Common myeloid progenitor, CD34-positive (primary cell): ENCODE measurements at regions not wholly inside any gene's neighbourhood (a gene's known extent, or its start where the extent isn't known, plus 50 kb on each side); places are given as distances from the start of the nearest gene placed in this dataset.

Source experiments
- CTCF ChIA-PET: fragments of 350-600 bp; sonication (Branson Sonifier 250); formaldehyde crosslinking; loops from one replicate; lab custom pipeline; 2021; ENCODE audit warnings: antibody characterized with exemption; lab: Charles Lee
- POLR2A ChIA-PET: fragments of 350-600 bp; sonication (Branson Sonifier 250); formaldehyde crosslinking; loops from one replicate; lab custom pipeline; 2021; ENCODE audit warnings: antibody characterized with exemption; lab: Charles Lee
- DNase-seq, 3 donors: peaks; one replicate each; pipeline versions ENCODE4 v3.0.0 to v3.0.0-alpha.2; 2013
- H3K27ac ChIP-seq, 2 experiments: 1 replicate in 1 of 2; 2 replicates in 1 of 2; pipeline ENCODE4 v1.7.0; 2013; ENCODE audit warnings: inconsistent platforms in 2 of 2, low read length in 2 of 2, mild to moderate bottlenecking in 2 of 2, low read depth in 1 of 2, moderate library complexity in 1 of 2; ENCODE audit not compliant: severe bottlenecking in 2 of 2, insufficient read depth in 1 of 2, poor library complexity in 1 of 2
- H3K27me3 ChIP-seq, 5 experiments: replicated peaks in 2 of 5; 1 replicate in 3 of 5; 2 replicates in 2 of 5; pipeline versions ENCODE4 v1.6.1 to v1.7.0; 2013; ENCODE audit warnings: low read length in 4 of 5, mild to moderate bottlenecking in 2 of 5, moderate library complexity in 2 of 5, inconsistent platforms in 1 of 5; ENCODE audit not compliant: insufficient read depth in 5 of 5, control insufficient read depth in 4 of 5
- H3K36me3 ChIP-seq, 4 experiments: 1 replicate in 2 of 4; 2 replicates in 2 of 4; pipeline versions ENCODE4 v1.6.1 to v1.7.0; 2013; ENCODE audit warnings: low read length in 3 of 4, control low read depth in 1 of 4, mild to moderate bottlenecking in 1 of 4; ENCODE audit not compliant: control insufficient read depth in 4 of 4, insufficient read depth in 4 of 4
- H3K4me1 ChIP-seq, 4 experiments: 1 replicate in 3 of 4; 2 replicates in 1 of 4; pipeline versions ENCODE4 v1.6.1 to v1.7.1; 2013; ENCODE audit warnings: low read length in 3 of 4, mild to moderate bottlenecking in 3 of 4, control low read depth in 1 of 4, inconsistent platforms in 1 of 4, moderate library complexity in 1 of 4; ENCODE audit not compliant: control insufficient read depth in 4 of 4, insufficient read depth in 4 of 4; ENCODE audit errors: control extremely low read depth in 1 of 4
- H3K4me3 ChIP-seq, 7 experiments: 1 replicate in 4 of 7; 2 replicates in 3 of 7; pipeline versions ENCODE4 v1.5.1 to v1.7.0; 2013; ENCODE audit warnings: mild to moderate bottlenecking in 7 of 7, low read length in 6 of 7, moderate library complexity in 6 of 7, inconsistent platforms in 2 of 7, low read depth in 2 of 7, control low read depth in 1 of 7; ENCODE audit not compliant: insufficient read depth in 4 of 7, control insufficient read depth in 1 of 7; ENCODE audit errors: extremely low read depth in 1 of 7
- H3K9me3 ChIP-seq, 5 experiments: 1 replicate in 4 of 5; 2 replicates in 1 of 5; pipeline versions ENCODE4 v1.6.1 to v1.7.1; 2013; ENCODE audit warnings: low read length in 4 of 5, mild to moderate bottlenecking in 2 of 5, inconsistent platforms in 1 of 5, low read depth in 1 of 5, moderate library complexity in 1 of 5; ENCODE audit not compliant: control insufficient read depth in 4 of 5, insufficient read depth in 2 of 5; ENCODE audit errors: control extremely low read depth in 1 of 5
- WGBS: methylation state at CpG from one replicate; pipeline ENCODE4 v1.1.5; 2013; ENCODE audit not compliant: insufficient coverage; 5-methylcytosine and 5-hydroxymethylcytosine counted together

DNA sequence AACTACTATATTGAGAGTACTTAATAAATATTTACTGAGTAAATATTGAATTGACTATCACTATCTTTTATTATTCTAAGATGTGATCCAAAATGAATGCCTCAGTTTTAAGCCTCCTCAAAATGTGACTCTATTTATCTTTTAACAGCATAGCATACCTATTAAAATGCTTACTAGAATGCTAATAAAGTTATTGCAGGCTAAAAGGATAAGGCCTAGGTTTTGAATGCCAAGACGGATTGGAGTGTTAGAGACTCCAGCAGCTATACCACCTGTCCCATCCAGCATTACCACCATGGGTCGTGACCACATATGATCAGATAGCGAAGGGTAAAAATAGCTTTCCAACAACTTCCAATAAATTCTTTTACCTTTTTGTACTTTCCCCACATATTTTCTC is 64.7 kb upstream of the MYRIP start:
- no CpG with 5 or more reads among the region's 3 CpGs for WGBS
- H3K27ac ChIP-seq: no peak overlapping the region
- H3K36me3 ChIP-seq: no peaks in the 10 kb centered on the region
- H3K4me3 ChIP-seq: no peak overlapping the region
- H3K27me3 ChIP-seq: peaks cover 0 to 2% (median 0%) of the 10 kb centered on the region in 5 experiments
- POLR2A ChIA-PET: no interaction called here
- CTCF ChIA-PET: interaction anchor here (1.0 kb wide), 1 partner anchor 16 kb away, joined by 3 read pairs; no protein-coding TSS in a partner anchor
- DNase-seq: no peak
- no peaks in the 10 kb centered on the region for H3K4me1 ChIP-seq
- H3K9me3 ChIP-seq: peaks cover 0 to 3% (median 0%) of the 10 kb centered on the region in 5 experiments

DNA sequence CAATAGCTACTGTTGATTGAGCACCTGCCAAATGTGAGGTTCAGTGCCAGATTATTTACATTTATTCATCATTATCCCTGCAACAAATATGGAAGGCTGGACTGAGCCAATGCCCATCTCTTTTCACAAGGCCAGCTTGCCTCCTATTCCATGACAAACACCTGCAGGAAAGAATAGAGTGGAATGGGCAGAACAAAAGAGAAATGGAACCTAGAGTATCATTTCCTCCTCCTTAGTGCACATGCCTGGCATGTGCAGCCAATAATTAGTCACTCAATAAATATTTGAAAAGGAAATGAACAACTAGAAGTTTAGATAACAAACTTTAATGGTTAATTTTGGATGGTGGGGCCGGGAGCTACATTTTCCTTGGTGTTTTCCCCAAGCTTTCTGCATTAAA is 61.4 kb upstream of the MYRIP start:
- Histone ChIP-seq H3K27me3 (peaks cover 0 to 2% (median 0%) of the 10 kb centered on the region in 5 experiments), H3K4me1 (peaks cover 5 to 16% (median 9%) of the 10 kb centered on the region in 4 experiments), H3K27ac (no peak overlapping the region), H3K9me3 (no peaks in the 10 kb centered on the region), H3K36me3 (no peaks in the 10 kb centered on the region), H3K4me3 (no peak overlapping the region)
- no peak for DNase-seq
- CTCF ChIA-PET: no interaction called here
- POLR2A ChIA-PET: no interaction called here
- WGBS: no CpG with 5 or more reads among the region's 1 CpG

DNA sequence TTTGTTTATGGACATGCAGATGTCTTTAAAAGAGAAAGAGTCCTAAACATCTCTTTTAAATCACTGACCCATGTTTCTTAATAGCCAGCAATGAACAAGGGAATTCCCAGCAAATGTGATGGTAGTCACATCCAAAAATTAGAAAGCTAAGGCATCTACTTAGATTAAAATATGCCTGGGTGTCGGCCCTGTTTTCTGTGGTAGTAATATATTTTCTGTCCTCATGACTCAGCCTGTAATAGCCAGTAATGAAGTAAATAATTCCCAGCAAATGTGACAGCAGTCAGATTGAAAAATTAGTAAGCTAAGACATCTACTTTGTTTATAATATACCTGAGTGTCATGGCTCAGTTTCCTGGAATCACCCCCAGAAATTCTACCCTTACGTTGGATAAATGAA is 60.6 kb upstream of the MYRIP start:
- no peaks in the 10 kb centered on the region for H3K36me3 ChIP-seq
- 100% methylated on average over 1 of the region's 2 CpGs for WGBS
- H3K9me3 ChIP-seq: no peaks in the 10 kb centered on the region
- DNase-seq: no peak
- CTCF ChIA-PET: no interaction called here
- POLR2A ChIA-PET: no interaction called here
- no peak overlapping the region for H3K4me3 ChIP-seq
- peaks cover 5 to 16% (median 9%) of the 10 kb centered on the region in 4 experiments for H3K4me1 ChIP-seq
- H3K27ac ChIP-seq: no peak overlapping the region
- H3K27me3 ChIP-seq: peaks cover 0 to 2% (median 0%) of the 10 kb centered on the region in 5 experiments

DNA sequence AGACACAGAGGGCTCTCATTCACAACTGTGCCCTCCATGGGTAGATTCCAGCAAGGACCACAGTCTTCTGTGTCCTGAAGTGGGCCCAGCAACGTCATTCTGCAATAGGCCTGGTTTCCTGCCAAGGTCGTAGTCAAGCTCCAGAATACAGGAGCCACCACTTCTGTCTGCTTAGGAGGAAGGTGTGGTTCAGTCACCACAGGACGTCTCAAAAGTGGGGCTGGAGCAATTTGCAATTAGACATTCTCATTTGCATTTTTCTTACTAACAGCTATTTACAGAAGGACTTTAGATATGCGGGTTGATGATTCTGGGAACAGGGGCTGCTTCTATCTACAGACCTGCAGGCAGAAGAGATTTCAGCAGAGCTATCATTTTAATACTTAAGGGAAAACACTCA is 58.7 kb upstream of the MYRIP start:
- Histone ChIP-seq H3K4me3 (no peak overlapping the region), H3K36me3 (no peaks in the 10 kb centered on the region), H3K27me3 (peaks cover 0 to 2% (median 0%) of the 10 kb centered on the region in 5 experiments), H3K9me3 (no peaks in the 10 kb centered on the region), H3K4me1 (peaks cover 5 to 16% (median 9%) of the 10 kb centered on the region in 4 experiments), H3K27ac (no peak overlapping the region)
- DNase-seq: peak in 2 of 3 donors; percentile 43 to 58
- ChIA-PET CTCF (no interaction called here), POLR2A (no interaction called here)
- 0% methylated on average over 1 of the region's 4 CpGs for WGBS

DNA sequence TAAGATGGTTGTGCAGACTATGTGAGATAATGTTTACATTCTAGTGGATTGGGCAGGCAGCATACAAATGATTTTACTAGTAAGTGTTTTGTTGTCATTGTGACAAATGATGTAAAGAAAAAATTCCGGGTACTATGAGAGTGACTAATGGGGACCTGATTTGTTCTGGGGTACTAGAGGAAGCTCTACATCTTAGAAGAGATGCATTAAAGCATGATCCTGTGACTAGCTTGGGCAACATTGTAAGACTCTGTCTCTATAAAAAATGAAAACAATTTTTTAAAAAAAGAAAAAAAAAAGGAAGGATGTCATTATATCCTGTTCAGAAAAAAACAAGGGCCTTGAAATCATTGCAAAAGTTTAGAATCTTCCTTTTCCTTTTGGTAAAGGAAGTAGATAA is 58.1 kb upstream of the MYRIP start:
- peaks cover 0 to 2% (median 0%) of the 10 kb centered on the region in 5 experiments for H3K27me3 ChIP-seq
- ChIA-PET POLR2A (no interaction called here), CTCF (no interaction called here)
- DNase-seq: peak in 1 of 3 donors; percentile 20
- no peaks in the 10 kb centered on the region for H3K36me3 ChIP-seq
- H3K4me1 ChIP-seq: peaks cover 5 to 16% (median 9%) of the 10 kb centered on the region in 4 experiments
- H3K4me3 ChIP-seq: no peak overlapping the region
- H3K27ac ChIP-seq: no peak overlapping the region
- H3K9me3 ChIP-seq: no peaks in the 10 kb centered on the region
- 20% methylated on average over 1 of the region's 1 CpG for WGBS

DNA sequence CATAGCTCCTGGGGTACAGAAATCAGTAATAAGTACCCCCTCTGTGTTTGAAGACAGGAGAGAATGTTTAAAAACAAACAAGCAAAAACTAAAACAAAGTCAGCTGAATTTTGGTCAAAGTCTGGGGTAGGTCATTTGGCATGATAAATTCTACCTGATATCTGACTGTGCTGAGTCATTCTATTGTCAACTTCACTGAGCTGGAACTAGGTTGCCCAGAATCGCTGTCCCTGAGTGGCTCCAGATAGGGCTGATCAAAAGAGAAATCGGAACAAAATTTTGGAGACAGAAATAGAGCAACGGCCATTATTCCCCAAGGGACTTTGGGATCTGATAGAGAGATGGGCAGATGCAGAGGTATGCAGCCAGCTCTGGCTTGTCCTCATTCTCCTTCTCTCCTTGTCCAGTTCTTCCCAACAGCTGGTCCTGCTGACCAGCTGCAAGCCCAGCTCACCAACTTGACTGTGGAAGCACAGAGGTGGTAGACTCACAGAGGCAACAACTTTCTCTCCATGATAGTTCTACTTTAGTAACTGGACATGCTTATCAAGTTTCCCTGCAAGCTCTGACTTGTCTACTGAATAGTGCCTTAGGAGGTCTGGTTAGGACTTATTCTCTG is 57.3 kb upstream of the MYRIP start:
- ChIA-PET CTCF (no interaction called here), POLR2A (no interaction called here)
- no peaks in the 10 kb centered on the region for H3K9me3 ChIP-seq
- no peaks in the 10 kb centered on the region for H3K27me3 ChIP-seq
- WGBS: 100% methylated on average over 1 of the region's 3 CpGs
- no peak overlapping the region for H3K27ac ChIP-seq
- H3K4me1 ChIP-seq: peaks cover 5 to 16% (median 9%) of the 10 kb centered on the region in 4 experiments
- DNase-seq: peak in 1 of 3 donors; percentile 18
- H3K4me3 ChIP-seq: no peak overlapping the region
- H3K36me3 ChIP-seq: no peaks in the 10 kb centered on the region

DNA sequence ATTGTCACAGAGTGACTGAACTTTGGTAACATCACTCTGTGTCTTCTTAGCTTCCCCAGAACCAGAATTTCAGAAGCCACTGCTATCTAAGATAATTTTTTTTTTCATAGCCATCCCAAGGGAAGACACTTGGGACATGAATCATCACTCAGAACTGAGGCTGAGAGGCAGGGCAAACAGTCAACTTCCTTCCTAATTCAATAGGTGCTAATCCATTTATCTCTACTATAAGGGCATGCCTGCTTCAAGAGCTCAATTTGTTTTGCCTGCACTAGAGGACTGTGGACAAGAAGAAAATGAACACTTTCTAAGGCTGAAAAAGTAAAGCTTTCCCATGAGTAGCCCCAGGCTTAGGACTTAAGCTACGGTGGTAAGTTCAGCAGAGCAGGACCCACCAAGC is 56.7 kb upstream of the MYRIP start:
- 93% methylated on average over 1 of the region's 1 CpG for WGBS
- Histone ChIP-seq H3K4me3 (no peak overlapping the region), H3K4me1 (peaks cover 5 to 16% (median 9%) of the 10 kb centered on the region in 4 experiments), H3K9me3 (peaks cover 0 to 2% (median 0%) of the 10 kb centered on the region in 5 experiments), H3K36me3 (no peaks in the 10 kb centered on the region), H3K27me3 (no peaks in the 10 kb centered on the region), H3K27ac (no peak overlapping the region)
- DNase-seq: no peak
- POLR2A ChIA-PET: no interaction called here
- CTCF ChIA-PET: no interaction called here
